Caco-2 (cell line): ENCODE measurements at regions not wholly inside any gene's neighbourhood (a gene's known extent, or its start where the extent isn't known, plus 50 kb on each side); places are given as distances from the start of the nearest gene placed in this dataset.

Experiments
- BruUV-seq: library from RNA; stranded (reverse); fragments of 400-500 nt; replicated peaks from 2 replicates; lab custom pipeline; 2021; lab: Mats Ljungman, UMichigan
- CTCF ChIA-PET: fragments of 300-600 bp; sonication (Branson Sonifier 250); formaldehyde crosslinking; loops from one replicate; lab custom pipeline; 2022; ENCODE audit warnings: antibody characterized with exemption; lab: Charles Lee
- POLR2A ChIA-PET: fragments of 300-600 bp; sonication (Branson Sonifier 250); formaldehyde crosslinking; loops from one replicate; lab custom pipeline; 2022; ENCODE audit warnings: antibody characterized with exemption; lab: Charles Lee
- DNase-seq, 2 experiments: peaks; one replicate each; pipeline versions ENCODE4 v3.0.0 to v3.0.0-alpha.2; 2020 to 2022
- H3K27me3 ChIP-seq: replicated peaks from 2 replicates; pipeline ENCODE4 v1.6.0; 2011; ENCODE audit warnings: low read length; ENCODE audit not compliant: control insufficient read depth, insufficient read depth
- H3K36me3 ChIP-seq: 2 replicates; pipeline ENCODE4 v1.5.1; 2011; ENCODE audit warnings: low read length; ENCODE audit not compliant: control insufficient read depth, insufficient read depth
- H3K4me1 ChIP-seq: fragments of 250-450 bp; sonication (Bioruptor Pico); 2 replicates; pipeline ENCODE4 v1.5.1; 2020; ENCODE audit warnings: mild to moderate bottlenecking
- H3K4me3 ChIP-seq: 2 replicates; pipeline ENCODE4 v1.5.1; 2011; ENCODE audit warnings: low read depth, mild to moderate bottlenecking, control low read depth, low read length
- H3K9me3 ChIP-seq: fragments of 250-450 bp; sonication (Bioruptor Pico); 2 replicates; pipeline ENCODE4 v1.5.1; 2020; ENCODE audit warnings: mild to moderate bottlenecking, moderate library complexity
- H3K27ac Mint-ChIP-seq: one replicate; pipeline ENCODE4 v1.8.0; 2022; ENCODE audit warnings: mixed read lengths; ENCODE audit not compliant: unreplicated experiment
- H3K27me3 Mint-ChIP-seq: one replicate; pipeline ENCODE4 v1.8.0; 2022; ENCODE audit warnings: mixed read lengths; ENCODE audit not compliant: insufficient read depth, unreplicated experiment
- H3K36me3 Mint-ChIP-seq: one replicate; pipeline ENCODE4 v1.8.0; 2022; ENCODE audit warnings: mild to moderate bottlenecking, mixed read lengths; ENCODE audit not compliant: insufficient read depth, unreplicated experiment
- H3K4me1 Mint-ChIP-seq: one replicate; pipeline ENCODE4 v1.8.0; 2022; ENCODE audit warnings: low read depth, mixed read lengths; ENCODE audit not compliant: unreplicated experiment
- H3K4me3 Mint-ChIP-seq: one replicate; pipeline ENCODE4 v1.8.0; 2022; ENCODE audit warnings: mild to moderate bottlenecking, moderate library complexity, mixed read lengths; ENCODE audit not compliant: unreplicated experiment
- H3K9me3 Mint-ChIP-seq: one replicate; pipeline ENCODE4 v1.8.0; 2022; ENCODE audit warnings: mixed read lengths; ENCODE audit not compliant: unreplicated experiment
- intact Hi-C: fragments of 100-400 bp; cut with micrococcal nuclease; formaldehyde crosslinking; loops from one replicate; pipeline ENCODE4 v1.10.0; 2022; ENCODE audit not compliant: unreplicated experiment
- TF ChIP-seq, protein P1 (sequence below), 2 experiments: fragments of 200-600 bp in 1 of 2; IDR thresholded peaks; 1 replicate in 1 of 2; 2 replicates in 1 of 2; pipeline versions ENCODE4 v1.5.1 to v1.8.0; 2011 to 2022; ENCODE audit warnings: antibody characterized with exemption in 1 of 2, control low read depth in 1 of 2, inconsistent platforms in 1 of 2, low read depth in 1 of 2, low read length in 1 of 2, mild to moderate bottlenecking in 1 of 2, moderate library complexity in 1 of 2; ENCODE audit not compliant: insufficient read depth in 1 of 2, severe bottlenecking in 1 of 2, unreplicated experiment in 1 of 2

DNA sequence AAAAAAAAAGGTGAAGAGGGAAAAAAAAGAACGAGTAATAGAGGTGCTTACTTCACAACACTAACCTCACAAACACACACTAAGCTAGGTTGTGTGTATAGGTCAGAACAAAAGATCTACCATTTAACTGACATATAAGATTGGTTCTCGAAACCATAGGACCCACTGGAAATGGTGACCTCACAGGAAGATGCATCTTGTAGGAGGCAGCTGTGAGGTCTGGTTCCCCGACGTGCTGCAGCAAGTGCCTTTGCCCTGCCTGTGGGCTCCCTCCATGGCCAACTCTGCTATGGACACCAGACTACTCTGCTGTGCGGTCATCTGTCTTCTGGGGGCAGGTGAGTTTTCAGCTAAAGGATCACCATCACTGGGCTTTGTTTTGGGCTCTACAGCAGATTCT lies 133.8 kb upstream of the PRSS1 start:
- H3K4me1 ChIP-seq: no peaks in the 10 kb centered on the region
- H3K36me3 ChIP-seq: no peaks in the 10 kb centered on the region
- no TSS peak for BruUV-seq
- H3K4me3 ChIP-seq: no peak overlapping the region
- Mint-ChIP-seq H3K36me3 (no peaks in the 10 kb centered on the region), H3K4me1 (no peaks in the 10 kb centered on the region), H3K9me3 (no peaks in the 10 kb centered on the region), H3K27ac (no peak overlapping the region), H3K27me3 (peaks cover 35% of the 10 kb centered on the region), H3K4me3 (no peak overlapping the region)
- H3K27me3 ChIP-seq: no peaks in the 10 kb centered on the region; the same call in none of the 2 replicates
- CTCF ChIA-PET: interaction anchor here (0.9 kb wide), 1 partner anchor 17 kb away, joined by 3 read pairs; no protein-coding TSS in a partner anchor
- intact Hi-C loops: no loop called here
- TF ChIP-seq, protein P1, sequence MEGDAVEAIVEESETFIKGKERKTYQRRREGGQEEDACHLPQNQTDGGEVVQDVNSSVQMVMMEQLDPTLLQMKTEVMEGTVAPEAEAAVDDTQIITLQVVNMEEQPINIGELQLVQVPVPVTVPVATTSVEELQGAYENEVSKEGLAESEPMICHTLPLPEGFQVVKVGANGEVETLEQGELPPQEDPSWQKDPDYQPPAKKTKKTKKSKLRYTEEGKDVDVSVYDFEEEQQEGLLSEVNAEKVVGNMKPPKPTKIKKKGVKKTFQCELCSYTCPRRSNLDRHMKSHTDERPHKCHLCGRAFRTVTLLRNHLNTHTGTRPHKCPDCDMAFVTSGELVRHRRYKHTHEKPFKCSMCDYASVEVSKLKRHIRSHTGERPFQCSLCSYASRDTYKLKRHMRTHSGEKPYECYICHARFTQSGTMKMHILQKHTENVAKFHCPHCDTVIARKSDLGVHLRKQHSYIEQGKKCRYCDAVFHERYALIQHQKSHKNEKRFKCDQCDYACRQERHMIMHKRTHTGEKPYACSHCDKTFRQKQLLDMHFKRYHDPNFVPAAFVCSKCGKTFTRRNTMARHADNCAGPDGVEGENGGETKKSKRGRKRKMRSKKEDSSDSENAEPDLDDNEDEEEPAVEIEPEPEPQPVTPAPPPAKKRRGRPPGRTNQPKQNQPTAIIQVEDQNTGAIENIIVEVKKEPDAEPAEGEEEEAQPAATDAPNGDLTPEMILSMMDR (IDR thresholded peaks at IDR 0.05; ENCODE audit: insufficient read depth in 1 of 2, low read depth in 1 of 2, low read length in 1 of 2, severe bottlenecking in 1 of 2, unreplicated experiment in 1 of 2): no peak
- no peaks in the 10 kb centered on the region for H3K9me3 ChIP-seq
- POLR2A ChIA-PET: no interaction called here
- no peak for DNase-seq

DNA sequence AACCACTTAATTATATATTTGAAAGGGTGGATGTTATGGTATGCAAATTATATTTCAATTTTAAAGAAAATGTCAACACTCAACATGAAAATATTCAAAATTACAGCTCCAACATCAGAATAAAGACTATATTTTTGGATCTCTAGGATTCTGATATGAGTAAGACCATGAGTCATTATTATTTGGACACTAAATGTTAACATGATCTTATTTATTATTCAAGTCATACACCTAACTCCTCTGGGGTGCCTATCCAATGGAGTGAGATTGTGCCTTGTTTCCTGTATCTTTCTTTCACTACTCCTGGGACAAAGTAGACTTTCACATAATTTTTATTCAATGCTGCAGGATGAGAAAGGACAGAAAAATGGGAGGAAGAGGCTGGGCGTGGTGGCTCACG lies 135.2 kb upstream of the PRSS1 start:
- Mint-ChIP-seq H3K9me3 (no peaks in the 10 kb centered on the region), H3K27ac (no peak overlapping the region), H3K4me3 (no peak overlapping the region), H3K36me3 (no peaks in the 10 kb centered on the region), H3K27me3 (peaks cover 38% of the 10 kb centered on the region), H3K4me1 (no peaks in the 10 kb centered on the region)
- no peak for DNase-seq
- POLR2A ChIA-PET: no interaction called here
- no peaks in the 10 kb centered on the region for H3K9me3 ChIP-seq
- no peaks in the 10 kb centered on the region for H3K4me1 ChIP-seq
- CTCF ChIA-PET: no interaction called here
- H3K36me3 ChIP-seq: no peaks in the 10 kb centered on the region
- H3K4me3 ChIP-seq: no peak overlapping the region
- no peaks in the 10 kb centered on the region; the same call in none of the 2 replicates for H3K27me3 ChIP-seq
- no TSS peak for BruUV-seq
- TF ChIP-seq, protein P1 (IDR thresholded peaks at IDR 0.05; ENCODE audit: insufficient read depth in 1 of 2, low read depth in 1 of 2, low read length in 1 of 2, severe bottlenecking in 1 of 2, unreplicated experiment in 1 of 2): no peak
- intact Hi-C loops: no loop called here

DNA sequence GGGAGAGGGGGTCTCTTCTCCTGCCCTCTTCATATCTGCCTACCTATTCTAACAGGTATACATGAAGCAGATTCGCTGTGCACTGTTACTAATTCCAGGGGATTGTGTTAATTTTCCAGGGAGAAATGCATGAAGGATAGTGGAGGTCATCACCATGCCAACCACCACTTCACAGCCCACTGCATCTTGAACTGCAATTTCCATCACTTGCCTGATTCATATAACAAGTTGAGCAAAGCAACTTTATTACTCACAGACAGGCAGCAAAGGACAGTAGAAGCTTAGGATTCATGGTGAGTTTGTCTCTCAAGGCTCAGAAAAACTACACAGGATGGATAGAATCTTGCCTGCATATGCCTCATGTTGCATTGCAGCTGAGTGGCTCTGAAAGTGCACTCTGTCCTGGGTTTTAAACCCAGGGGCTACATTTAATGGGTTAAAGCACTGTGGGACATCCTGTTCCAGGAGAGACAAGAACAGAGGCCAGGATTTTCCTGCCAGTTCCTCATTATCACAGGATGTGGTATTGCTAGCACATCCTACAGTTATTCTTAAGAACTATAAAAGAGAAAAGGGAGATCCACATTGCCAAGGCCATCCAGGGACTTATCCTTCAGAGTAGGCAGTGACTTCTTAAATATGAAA lies 136.9 kb upstream of the PRSS1 start:
- H3K36me3 ChIP-seq: no peaks in the 10 kb centered on the region
- H3K9me3 ChIP-seq: no peaks in the 10 kb centered on the region
- H3K4me3 ChIP-seq: no peak overlapping the region
- no peak for DNase-seq
- ChIA-PET CTCF (no interaction called here), POLR2A (no interaction called here)
- no peaks in the 10 kb centered on the region for H3K36me3 Mint-ChIP-seq
- H3K27me3 Mint-ChIP-seq: peaks cover 31% of the 10 kb centered on the region
- no peaks in the 10 kb centered on the region for H3K9me3 Mint-ChIP-seq
- no peaks in the 10 kb centered on the region; the same call in 1 of the 2 replicates for H3K27me3 ChIP-seq
- no TSS peak for BruUV-seq
- TF ChIP-seq, protein P1 (IDR thresholded peaks at IDR 0.05; ENCODE audit: insufficient read depth in 1 of 2, low read depth in 1 of 2, low read length in 1 of 2, severe bottlenecking in 1 of 2, unreplicated experiment in 1 of 2): no peak
- no peak overlapping the region for H3K27ac Mint-ChIP-seq
- H3K4me3 Mint-ChIP-seq: no peak overlapping the region
- H3K4me1 Mint-ChIP-seq: no peaks in the 10 kb centered on the region
- no peaks in the 10 kb centered on the region for H3K4me1 ChIP-seq
- intact Hi-C loops: no loop called here
